ENCODE measurements at regions not wholly inside any gene's neighbourhood (a gene's known extent, or its start where the extent isn't known, plus 50 kb on each side); places are given as distances from the start of the nearest gene placed in this dataset.

- ATAC-seq (no peak), DNase-seq (ENCODE audit: low spot score in 2 of 2) (no peak)
- Mint-ChIP-seq H3K27ac (no peak overlapping the region), H3K4me1 (no peaks in the 10 kb centered on the region), H3K36me3 (no peaks in the 10 kb centered on the region), H3K9me3 (peaks cover 7% of the 10 kb centered on the region), H3K4me3 (no peak overlapping the region)
Observed at GRCh38 chr4:136443006-136443405, 1089.3 kb downstream of the PCDH18 start.

- H3K4me1 Mint-ChIP-seq = no peaks in the 10 kb centered on the region
- DNase-seq (ENCODE audit: low spot score in 2 of 2) (no peak), ATAC-seq (peak; percentile 28)
- no peak overlapping the region for H3K27ac Mint-ChIP-seq
- H3K36me3 Mint-ChIP-seq = no peaks in the 10 kb centered on the region
- H3K4me3 Mint-ChIP-seq = no peak overlapping the region
- peaks cover 8% of the 10 kb centered on the region for H3K9me3 Mint-ChIP-seq
Observed at GRCh38 chr4:136442447-136442846, 1089.8 kb downstream of the PCDH18 start.

- peaks cover 8% of the 10 kb centered on the region for H3K9me3 Mint-ChIP-seq
- no peak overlapping the region for H3K27ac Mint-ChIP-seq
- no peak for DNase-seq (ENCODE audit: low spot score in 2 of 2)
- H3K4me3 Mint-ChIP-seq = no peak overlapping the region
- H3K36me3 Mint-ChIP-seq = no peaks in the 10 kb centered on the region
- no peaks in the 10 kb centered on the region for H3K4me1 Mint-ChIP-seq
- peak; percentile 36 for ATAC-seq
Observed at GRCh38 chr4:136441629-136442282, 1090.5 kb downstream of the PCDH18 start.

- no peak overlapping the region for H3K27ac Mint-ChIP-seq
- H3K4me3 Mint-ChIP-seq = no peak overlapping the region
- H3K36me3 Mint-ChIP-seq = no peaks in the 10 kb centered on the region
- no peak for ATAC-seq
- H3K4me1 Mint-ChIP-seq = no peaks in the 10 kb centered on the region
- peaks cover 10% of the 10 kb centered on the region for H3K9me3 Mint-ChIP-seq
- no peak for DNase-seq (ENCODE audit: low spot score in 2 of 2)
Observed at GRCh38 chr4:136438645-136439044, 1093.6 kb downstream of the PCDH18 start.

GRCh38 chr4:136424052-136424451 lies 1108.2 kb downstream of the PCDH18 start:
- no peaks in the 10 kb centered on the region for H3K36me3 Mint-ChIP-seq
- no peak overlapping the region for H3K27ac Mint-ChIP-seq
- DNase-seq (ENCODE audit: low spot score in 2 of 2) (no peak), ATAC-seq (no peak)
- H3K4me1 Mint-ChIP-seq = no peaks in the 10 kb centered on the region
- peaks cover 16% of the 10 kb centered on the region for H3K9me3 Mint-ChIP-seq
- H3K4me3 Mint-ChIP-seq = no peak overlapping the region

GRCh38 chr4:136414981-136415380 lies 1117.3 kb downstream of the PCDH18 start:
- Mint-ChIP-seq H3K4me3 (no peak overlapping the region), H3K9me3 (peaks cover 8% of the 10 kb centered on the region), H3K4me1 (no peaks in the 10 kb centered on the region), H3K27ac (no peak overlapping the region), H3K36me3 (no peaks in the 10 kb centered on the region)
- no peak for ATAC-seq
- DNase-seq (ENCODE audit: low spot score in 2 of 2) = no peak

- Mint-ChIP-seq H3K36me3 (no peaks in the 10 kb centered on the region), H3K27ac (no peak overlapping the region), H3K4me1 (no peaks in the 10 kb centered on the region), H3K9me3 (peaks cover 8% of the 10 kb centered on the region), H3K4me3 (no peak overlapping the region)
- DNase-seq (ENCODE audit: low spot score in 2 of 2) (no peak), ATAC-seq (no peak)
Observed at GRCh38 chr4:136412708-136413107, 1119.6 kb downstream of the PCDH18 start.

- H3K27ac Mint-ChIP-seq = no peak overlapping the region
- peaks cover 15% of the 10 kb centered on the region for H3K9me3 Mint-ChIP-seq
- DNase-seq (ENCODE audit: low spot score in 2 of 2) (no peak), ATAC-seq (no peak)
- H3K4me3 Mint-ChIP-seq = no peak overlapping the region
- H3K36me3 Mint-ChIP-seq = no peaks in the 10 kb centered on the region
- no peaks in the 10 kb centered on the region for H3K4me1 Mint-ChIP-seq
Observed at GRCh38 chr4:136400829-136401228, 1131.5 kb downstream of the PCDH18 start.

- Mint-ChIP-seq H3K4me3 (no peak overlapping the region), H3K36me3 (no peaks in the 10 kb centered on the region), H3K9me3 (peaks cover 11% of the 10 kb centered on the region), H3K4me1 (no peaks in the 10 kb centered on the region), H3K27ac (no peak overlapping the region)
- ATAC-seq (no peak), DNase-seq (ENCODE audit: low spot score in 2 of 2) (no peak)
Observed at GRCh38 chr4:136395212-136395722, 1137.0 kb downstream of the PCDH18 start.

- Mint-ChIP-seq H3K27ac (no peak overlapping the region), H3K4me1 (no peaks in the 10 kb centered on the region), H3K36me3 (no peaks in the 10 kb centered on the region), H3K9me3 (peaks cover 16% of the 10 kb centered on the region), H3K4me3 (no peak overlapping the region)
- DNase-seq (ENCODE audit: low spot score in 2 of 2) (no peak), ATAC-seq (no peak)
Observed at GRCh38 chr4:136392576-136392975, 1139.7 kb downstream of the PCDH18 start.

- no peaks in the 10 kb centered on the region for H3K4me1 Mint-ChIP-seq
- H3K36me3 Mint-ChIP-seq = no peaks in the 10 kb centered on the region
- ATAC-seq = no peak
- no peak overlapping the region for H3K4me3 Mint-ChIP-seq
- DNase-seq (ENCODE audit: low spot score in 2 of 2) = no peak
- peaks cover 14% of the 10 kb centered on the region for H3K9me3 Mint-ChIP-seq
- H3K27ac Mint-ChIP-seq = no peak overlapping the region
Observed at GRCh38 chr4:136390824-136391223, 1141.5 kb downstream of the PCDH18 start.

GRCh38 chr4:136383082-136383481 lies 1149.2 kb downstream of the PCDH18 start:
- Mint-ChIP-seq H3K9me3 (peaks cover 6% of the 10 kb centered on the region), H3K4me1 (no peaks in the 10 kb centered on the region), H3K36me3 (no peaks in the 10 kb centered on the region), H3K27ac (no peak overlapping the region), H3K4me3 (no peak overlapping the region)
- DNase-seq (ENCODE audit: low spot score in 2 of 2) (no peak), ATAC-seq (no peak)

GRCh38 chr4:136371231-136371630 lies 1161.1 kb downstream of the PCDH18 start:
- Mint-ChIP-seq H3K4me3 (no peak overlapping the region), H3K27ac (no peak overlapping the region), H3K4me1 (no peaks in the 10 kb centered on the region), H3K36me3 (no peaks in the 10 kb centered on the region), H3K9me3 (peaks cover 8% of the 10 kb centered on the region)
- DNase-seq (ENCODE audit: low spot score in 2 of 2) (no peak), ATAC-seq (no peak)

- Mint-ChIP-seq H3K36me3 (no peaks in the 10 kb centered on the region), H3K4me3 (no peak overlapping the region), H3K9me3 (peaks cover 11% of the 10 kb centered on the region), H3K27ac (no peak overlapping the region), H3K4me1 (no peaks in the 10 kb centered on the region)
- ATAC-seq = no peak
- no peak for DNase-seq (ENCODE audit: low spot score in 2 of 2)
Observed at GRCh38 chr4:136369073-136369472, 1163.2 kb downstream of the PCDH18 start.

- DNase-seq (ENCODE audit: low spot score in 2 of 2) = no peak
- Mint-ChIP-seq H3K27ac (no peak overlapping the region), H3K36me3 (no peaks in the 10 kb centered on the region), H3K9me3 (peaks cover 8% of the 10 kb centered on the region), H3K4me3 (no peak overlapping the region), H3K4me1 (no peaks in the 10 kb centered on the region)
- no peak for ATAC-seq
Observed at GRCh38 chr4:136357556-136357955, 1174.7 kb downstream of the PCDH18 start.

GRCh38 chr4:136355970-136356369 lies 1176.3 kb downstream of the PCDH18 start:
- DNase-seq (ENCODE audit: low spot score in 2 of 2) (no peak), ATAC-seq (no peak)
- no peak overlapping the region for H3K27ac Mint-ChIP-seq
- no peaks in the 10 kb centered on the region for H3K4me1 Mint-ChIP-seq
- H3K9me3 Mint-ChIP-seq = peaks cover 8% of the 10 kb centered on the region
- no peaks in the 10 kb centered on the region for H3K36me3 Mint-ChIP-seq
- H3K4me3 Mint-ChIP-seq = no peak overlapping the region

Data from stimulated activated effector memory CD8-positive, alpha-beta T cell treated with anti-CD3 and anti-CD28 coated beads, Interleukin-12 subunit alpha, Interleukin-12 subunit beta, amount 100 ng/mL, for 72 hours (primary cell).